Keratinocyte (primary cell): ENCODE measurements at regions not wholly inside any gene's neighbourhood (a gene's known extent, or its start where the extent isn't known, plus 50 kb on each side); places are given as distances from the start of the nearest gene placed in this dataset.

Experiments
- DNase-seq: peaks from one replicate; pipeline ENCODE4 v3.0.0-alpha.2; 2011; ENCODE audit warnings: low read depth, missing footprints, low spot score
- FAIRE-seq: peaks from 2 replicates; lab custom pipeline; 2011; peaks lifted over from hg19 to GRCh38; lab: Jason Lieb, UNC
- H2AFZ ChIP-seq: 2 replicates; pipeline ENCODE4 v1.6.0; 2012; ENCODE audit warnings: low read length, control low read depth, inconsistent platforms; ENCODE audit not compliant: control insufficient read depth
- H3K27ac ChIP-seq: 2 replicates; pipeline ENCODE4 v1.5.1; 2011; ENCODE audit warnings: low read length; ENCODE audit not compliant: control insufficient read depth, insufficient read depth
- H3K27me3 ChIP-seq: 3 replicates; pipeline ENCODE4 v1.6.0; 2011; ENCODE audit warnings: low read length; ENCODE audit not compliant: control insufficient read depth, insufficient read depth; ENCODE audit errors: extremely low read depth
- H3K36me3 ChIP-seq, 2 experiments: 2 replicates in 1 of 2; 3 replicates in 1 of 2; pipeline ENCODE4 v1.5.1; 2011; ENCODE audit warnings: low read length in 2 of 2, mild to moderate bottlenecking in 1 of 2; ENCODE audit not compliant: control insufficient read depth in 2 of 2, insufficient read depth in 2 of 2; ENCODE audit errors: extremely low read depth in 1 of 2
- H3K4me1 ChIP-seq: 3 replicates; pipeline ENCODE4 v1.5.1; 2011; ENCODE audit warnings: low read length; ENCODE audit not compliant: control insufficient read depth, insufficient read depth; ENCODE audit errors: extremely low read depth
- H3K4me2 ChIP-seq: 3 replicates; pipeline ENCODE4 v1.6.0; 2011; ENCODE audit warnings: low read depth, low read length; ENCODE audit not compliant: control insufficient read depth, insufficient read depth; ENCODE audit errors: extremely low read depth
- H3K4me3 ChIP-seq, 3 experiments: fragments of 200-600 bp in 1 of 3; sonication (generic) in 1 of 3; 2 replicates in 2 of 3; 3 replicates in 1 of 3; pipeline ENCODE4 v1.5.1; 2011 to 2016; ENCODE audit warnings: low read length in 3 of 3, mild to moderate bottlenecking in 3 of 3, control low read depth in 2 of 3, inconsistent platforms in 1 of 3, low read depth in 1 of 3, mixed read lengths in 1 of 3, mixed run types in 1 of 3, moderate library complexity in 1 of 3; ENCODE audit not compliant: control insufficient read depth in 2 of 3, insufficient read depth in 2 of 3; ENCODE audit errors: extremely low read depth in 1 of 3
- H3K79me2 ChIP-seq: 2 replicates; pipeline ENCODE4 v1.6.0; 2012; ENCODE audit warnings: low read length; ENCODE audit not compliant: control insufficient read depth, insufficient read depth
- H3K9ac ChIP-seq: 3 replicates; pipeline ENCODE4 v1.6.0; 2011; ENCODE audit warnings: low read length; ENCODE audit not compliant: control insufficient read depth, insufficient read depth; ENCODE audit errors: extremely low read depth
- H3K9me1 ChIP-seq: 3 replicates; pipeline ENCODE4 v1.6.0; 2011; ENCODE audit warnings: low read length; ENCODE audit not compliant: control insufficient read depth, insufficient read depth; ENCODE audit errors: extremely low read depth
- H3K9me3 ChIP-seq: 2 replicates; pipeline ENCODE4 v1.5.1; 2012; ENCODE audit warnings: low read depth, low read length; ENCODE audit not compliant: control insufficient read depth
- H4K20me1 ChIP-seq: 3 replicates; pipeline ENCODE4 v1.6.0; 2011; ENCODE audit warnings: low read length; ENCODE audit not compliant: control insufficient read depth, insufficient read depth; ENCODE audit errors: extremely low read depth
- CTCF ChIP-seq, 3 experiments: IDR thresholded peaks in 1 of 3; conservative IDR thresholded peaks in 1 of 3; optimal IDR thresholded peaks in 1 of 3; 2 replicates in 2 of 3; 3 replicates in 1 of 3; pipeline versions ENCODE3 to v1.5.1; 2011; ENCODE audit warnings: low read length in 3 of 3, mild to moderate bottlenecking in 3 of 3, moderate library complexity in 2 of 3, control low read depth in 1 of 3, inconsistent platforms in 1 of 3; ENCODE audit not compliant: insufficient read depth in 2 of 3; ENCODE audit errors: extremely low read depth in 1 of 3
- EZH2 ChIP-seq: IDR thresholded peaks from one replicate; pipeline ENCODE4 v1.6.1; 2012; ENCODE audit warnings: inconsistent platforms, mild to moderate bottlenecking, low read length, moderate library complexity
- dilution Hi-C: fragments of 300-500 bp; cut with MboI; formaldehyde crosslinking; loops from one replicate; pipeline ENCODE4 v1.7.0; 2020; ENCODE audit warnings: low sequenced_read_pairs; ENCODE audit not compliant: extremely low pct_ligation_motif_present

- Histone ChIP-seq H3K9me1 (no peaks in the 10 kb centered on the region), H3K4me3 (no peak overlapping the region), H3K27me3 (no peaks in the 10 kb centered on the region), H3K9ac (no peak overlapping the region), H3K4me2 (no peak overlapping the region), H3K9me3 (no peaks in the 10 kb centered on the region), H3K79me2 (no peaks in the 10 kb centered on the region), H2AFZ (no peak overlapping the region), H3K27ac (no peak overlapping the region), H4K20me1 (no peaks in the 10 kb centered on the region), H3K4me1 (no peaks in the 10 kb centered on the region), H3K36me3 (no peaks in the 10 kb centered on the region)
- FAIRE-seq (no peak), DNase-seq (no peak)
- dilution Hi-C loops, result no loop called here
- TF ChIP-seq EZH2 (no peak), CTCF (optimal IDR thresholded peaks at IDR 0.05 in 1 of 3, IDR thresholded peaks at IDR 0.05 in 1 of 3, conservative IDR thresholded peaks at IDR 0.05 in 1 of 3; ENCODE audit: extremely low read depth in 1 of 3, insufficient read depth in 2 of 3, low read length in 3 of 3) (no peak)
Measured at GRCh38 chr10:78207776-78208175, 174.1 kb downstream of the RPS24 start.

- FAIRE-seq, result no peak
- Histone ChIP-seq H3K9me1 (no peaks in the 10 kb centered on the region), H3K9me3 (no peaks in the 10 kb centered on the region), H3K27ac (no peak overlapping the region), H3K36me3 (no peaks in the 10 kb centered on the region), H3K4me3 (no peak overlapping the region), H3K27me3 (peaks cover 7% of the 10 kb centered on the region), H2AFZ (no peak overlapping the region), H3K4me1 (no peaks in the 10 kb centered on the region), H3K9ac (no peak overlapping the region), H3K79me2 (no peaks in the 10 kb centered on the region), H4K20me1 (no peaks in the 10 kb centered on the region), H3K4me2 (no peak overlapping the region)
- dilution Hi-C loops, result no loop called here
- no peak for DNase-seq
- TF ChIP-seq EZH2 (no peak), CTCF (optimal IDR thresholded peaks at IDR 0.05 in 1 of 3, IDR thresholded peaks at IDR 0.05 in 1 of 3, conservative IDR thresholded peaks at IDR 0.05 in 1 of 3; ENCODE audit: extremely low read depth in 1 of 3, insufficient read depth in 2 of 3, low read length in 3 of 3) (no peak)
Measured at GRCh38 chr10:78209970-78210369, 176.3 kb downstream of the RPS24 start.
